Stimulated activated CD4-positive, alpha-beta T cell treated with anti-CD3 and anti-CD28 coated beads, Interleukin-1b, Interleukin-23, amount 100 ng/mL, for 48 hours (primary cell): ENCODE measurements at regions not wholly inside any gene's neighbourhood (a gene's known extent, or its start where the extent isn't known, plus 50 kb on each side); places are given as distances from the start of the nearest gene placed in this dataset.

Experiments used
- DNase-seq: peaks from one replicate; pipeline ENCODE4 v3.0.0-alpha.2; 2020

DNA sequence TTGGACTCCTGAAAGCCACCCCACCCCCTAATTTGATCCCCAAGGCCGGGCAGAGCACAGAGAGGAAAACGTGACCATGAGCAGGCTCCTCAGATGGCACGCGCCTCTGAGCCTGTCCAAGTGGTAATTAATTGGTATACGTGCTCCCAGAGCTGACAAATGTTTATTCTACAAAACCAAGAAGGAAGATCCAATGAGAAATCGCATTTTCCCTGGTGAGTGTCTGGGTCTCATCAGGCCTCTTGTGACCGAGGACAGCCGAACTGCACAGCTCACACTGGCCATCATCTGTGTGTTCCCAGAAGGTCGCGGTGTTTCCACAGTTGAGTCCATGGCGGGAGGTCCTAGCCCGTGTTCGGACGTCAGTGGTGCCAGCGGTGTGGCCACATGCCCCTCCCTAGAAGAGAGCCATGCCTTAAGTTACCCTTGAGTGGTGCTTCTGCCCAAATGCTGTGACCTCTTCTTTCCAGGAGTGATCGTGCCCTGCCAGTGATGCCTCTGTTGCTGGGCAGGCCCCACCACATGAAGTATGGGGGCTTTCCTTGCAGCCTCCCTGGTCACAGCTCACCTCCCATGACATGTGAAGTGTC lies 317.5 kb upstream of the RTL1 start:
- DNase-seq = no peak

DNA sequence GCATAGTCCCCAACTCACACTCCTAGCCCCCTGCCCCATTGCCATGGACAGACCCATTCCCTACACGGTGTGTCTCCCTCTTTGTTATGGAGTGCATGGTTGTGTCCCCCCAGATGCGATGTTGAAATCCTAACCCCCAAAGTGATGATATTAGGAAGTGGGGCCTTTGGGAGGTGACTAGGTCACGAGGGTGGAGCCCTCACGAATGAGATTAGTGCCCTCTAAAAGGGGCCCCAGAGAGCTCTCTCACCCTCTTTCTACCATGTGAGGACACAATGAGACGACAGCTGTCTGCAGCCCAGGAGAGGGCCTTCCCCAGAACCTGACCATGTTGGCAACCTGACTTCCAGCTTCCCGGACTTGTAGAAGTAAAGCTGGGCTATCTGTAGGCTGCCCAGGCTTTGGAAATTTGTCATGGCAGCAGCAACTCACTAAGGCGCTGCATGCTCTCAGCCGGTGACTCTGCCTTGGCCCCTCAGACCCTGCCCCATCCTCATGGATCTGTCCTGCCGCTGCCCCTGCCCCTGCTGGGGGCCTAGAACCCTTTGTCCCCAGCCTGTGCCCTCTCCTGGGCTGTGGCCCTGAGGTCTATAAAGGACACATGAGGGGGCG lies 318.1 kb upstream of the RTL1 start:
- DNase-seq = no peak

DNA sequence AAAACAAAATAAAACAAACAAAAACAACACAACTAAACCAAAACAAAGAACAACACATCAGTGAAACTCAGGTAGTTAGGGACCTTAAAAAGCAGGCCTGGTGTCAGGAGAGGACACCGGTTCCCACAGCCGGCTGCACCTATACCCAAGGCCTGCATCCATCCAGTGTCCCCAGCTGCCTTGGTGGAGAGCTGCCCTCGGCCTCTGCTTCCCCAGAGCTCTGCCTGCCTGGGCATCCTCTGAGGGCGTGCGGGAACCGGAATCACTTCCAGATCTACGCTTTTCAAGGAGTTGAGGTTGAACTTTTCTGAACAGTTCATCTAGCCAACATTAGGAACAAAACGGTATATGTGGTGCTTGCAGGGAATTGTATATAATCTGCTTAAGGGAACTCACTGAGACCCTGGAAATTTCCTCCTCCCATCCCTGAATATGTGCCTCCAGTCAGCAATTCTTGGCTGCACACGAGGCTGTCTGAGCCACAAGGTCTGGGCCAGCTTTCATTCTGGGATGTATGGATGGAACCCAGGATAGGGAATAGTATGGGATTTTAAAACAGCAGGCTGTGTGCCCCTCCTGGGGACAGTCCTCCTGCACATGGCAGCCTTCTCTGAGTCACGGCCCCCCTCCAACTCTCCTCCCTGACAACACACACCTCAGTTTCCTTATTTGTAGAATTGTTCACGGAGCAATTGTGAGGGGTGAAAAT lies 319.0 kb upstream of the RTL1 start:
- DNase-seq = no peak

DNA sequence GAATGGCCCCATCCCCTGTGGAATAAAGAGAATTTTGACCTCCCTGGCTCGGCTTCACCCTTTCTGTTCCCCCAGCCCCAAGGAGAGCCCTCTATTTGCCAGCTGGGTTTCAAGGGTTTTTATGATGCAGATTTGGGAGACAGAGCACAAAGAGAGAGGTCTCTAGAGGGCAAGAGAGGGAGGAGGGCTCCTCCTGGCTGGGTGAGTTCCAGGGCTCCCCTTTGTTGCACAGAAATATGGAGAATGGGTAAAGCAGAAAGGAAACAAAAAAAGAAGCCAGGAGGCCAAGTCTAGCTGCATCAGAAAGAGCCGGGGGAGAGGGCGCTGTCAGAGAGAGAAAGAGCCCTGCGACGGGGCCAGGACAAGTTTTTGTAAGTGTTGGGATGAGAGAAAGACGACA lies 319.6 kb upstream of the RTL1 start:
- no peak for DNase-seq

DNA sequence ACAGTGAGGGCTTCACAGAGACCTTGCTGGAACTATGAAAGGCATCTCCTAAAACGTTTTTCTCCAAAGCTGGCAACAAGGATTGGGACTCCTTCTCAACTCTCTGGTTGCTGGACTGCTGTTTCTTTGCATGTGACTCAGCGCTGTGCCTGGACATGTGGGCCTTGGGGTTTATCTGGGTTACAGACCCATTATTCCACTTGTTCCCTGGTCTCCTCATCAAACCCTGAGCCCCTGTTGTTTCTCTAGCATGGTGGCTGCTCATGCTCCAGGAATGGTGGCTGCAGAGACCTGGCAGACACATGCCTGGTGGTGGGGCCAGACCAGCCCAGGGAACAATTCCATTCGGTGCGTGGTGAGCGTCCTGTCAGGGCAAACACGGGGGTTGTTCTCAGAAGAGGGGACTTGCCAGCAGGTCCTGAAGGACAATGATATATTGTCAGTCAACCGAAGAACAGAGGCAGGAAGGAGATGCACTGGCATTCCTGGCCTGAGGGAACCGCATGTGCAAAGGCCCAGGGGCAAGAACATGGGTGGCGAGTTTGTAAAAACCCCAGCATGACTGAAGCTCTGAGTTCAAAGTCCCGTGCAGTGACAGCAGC lies 320.1 kb upstream of the RTL1 start:
- no peak for DNase-seq

DNA sequence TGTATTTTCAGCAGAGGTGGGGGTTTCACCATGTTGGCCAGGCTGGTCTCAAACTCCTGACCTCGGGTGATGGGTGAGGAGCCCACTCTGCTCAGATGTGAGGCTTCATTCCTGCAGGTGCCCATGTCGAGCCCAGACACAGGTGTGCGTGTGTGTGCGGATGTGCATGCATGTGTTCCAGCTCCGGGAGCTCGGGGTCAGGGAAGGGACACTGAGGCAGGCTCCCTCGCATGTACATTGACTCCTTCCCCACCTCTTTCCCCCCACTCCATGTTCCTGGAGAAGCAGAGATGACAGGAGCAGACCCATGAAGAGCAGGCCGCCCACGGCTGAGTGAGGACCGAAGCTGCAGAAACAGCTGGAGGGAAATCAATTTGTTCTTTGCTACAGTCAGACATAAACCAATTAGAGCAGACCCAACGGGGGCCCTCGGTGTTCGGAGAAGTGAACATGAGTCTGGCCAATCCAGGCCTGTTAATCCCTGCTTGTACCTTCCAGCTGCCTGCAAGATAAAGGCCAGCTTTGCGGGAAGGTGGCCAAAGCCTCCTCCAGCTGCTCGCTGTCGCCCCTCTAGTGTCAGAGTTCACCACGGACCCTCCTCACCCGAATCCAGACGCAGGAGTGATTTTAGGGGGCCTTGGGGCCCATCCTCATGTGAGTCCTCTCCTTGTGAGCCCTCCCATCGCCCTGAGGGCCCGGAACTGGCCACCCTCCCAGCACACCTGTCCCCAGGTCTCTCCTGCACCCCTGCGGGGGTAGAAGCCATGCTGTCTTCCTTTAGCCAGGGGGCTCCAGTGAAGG lies 321.0 kb upstream of the RTL1 start:
- no peak for DNase-seq

DNA sequence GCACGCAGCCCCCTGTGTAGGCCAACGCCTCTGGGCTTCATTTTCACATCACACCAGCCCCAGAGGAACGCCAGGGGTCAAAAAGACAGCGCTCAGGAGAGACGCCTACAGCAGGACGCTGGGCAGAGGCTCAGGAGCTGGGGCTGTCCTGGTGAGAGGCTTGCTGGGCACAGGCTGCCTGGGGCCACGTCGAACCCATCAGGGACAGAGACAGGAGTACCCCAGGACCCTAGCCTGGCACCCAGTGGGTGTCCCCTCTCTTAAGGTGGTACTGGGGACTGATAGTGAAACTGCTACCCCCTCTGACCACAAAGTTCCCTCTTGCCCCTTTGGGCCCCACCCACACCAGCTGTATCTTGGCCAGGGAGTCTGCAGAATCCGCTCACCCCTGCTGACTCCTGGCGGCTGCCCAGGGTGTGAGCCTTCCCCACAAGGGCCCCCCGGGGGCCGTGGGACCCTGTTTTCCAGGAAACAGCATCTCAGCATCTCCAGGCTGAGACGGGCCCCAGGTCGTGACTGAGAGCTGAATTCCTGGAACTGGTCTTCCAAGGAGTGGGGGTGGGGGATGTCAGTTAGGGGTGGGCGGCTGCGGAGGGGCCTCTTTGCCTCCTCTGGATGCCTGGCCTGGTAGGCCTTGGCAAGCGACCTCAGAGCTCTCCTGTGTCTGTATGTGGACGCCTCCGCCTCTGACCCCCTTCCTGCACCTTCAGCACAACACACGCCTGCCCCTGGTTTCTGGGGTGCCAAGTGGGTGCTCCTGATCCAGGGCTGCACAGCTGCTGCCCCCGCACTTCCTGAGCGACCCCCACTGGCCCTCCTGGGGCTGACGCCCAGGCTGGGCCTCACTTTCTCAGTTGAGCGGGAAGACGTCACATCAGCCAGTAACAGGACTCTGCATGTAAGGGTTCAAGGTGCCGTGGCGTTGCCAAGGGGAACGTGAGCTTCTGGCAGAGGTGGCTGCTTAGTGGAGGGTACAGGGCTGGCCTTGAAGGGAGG lies 321.9 kb upstream of the RTL1 start:
- DNase-seq = no peak

DNA sequence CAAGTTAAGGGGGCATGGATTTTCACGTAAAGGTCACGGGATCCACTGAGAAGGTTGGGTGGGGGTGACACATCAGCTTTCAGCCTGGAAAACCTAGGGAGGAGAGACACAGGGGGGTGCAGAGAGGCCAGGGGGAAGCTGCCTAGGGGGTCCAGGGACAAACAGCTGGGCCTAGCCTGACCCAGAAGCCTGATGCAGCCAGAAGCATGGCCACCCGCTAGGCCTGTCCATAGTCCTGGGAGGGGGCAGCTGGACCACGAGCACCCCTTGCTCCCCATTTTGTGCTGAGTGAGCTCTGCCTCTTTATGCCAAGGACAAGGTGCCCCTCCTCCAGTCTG lies 322.7 kb upstream of the RTL1 start:
- DNase-seq = no peak

GRCh38 chr14:101226603-101227425 lies 323.3 kb upstream of the RTL1 start:
- DNase-seq = no peak

GRCh38 chr14:101227611-101228594 lies 324.4 kb upstream of the RTL1 start:
- no peak for DNase-seq

GRCh38 chr14:101228949-101229541 lies 325.5 kb upstream of the RTL1 start:
- DNase-seq = no peak

- DNase-seq = no peak
Measured at GRCh38 chr14:101229666-101230065, 326.1 kb upstream of the RTL1 start.

- DNase-seq = no peak
Measured at GRCh38 chr14:101230161-101230850, 326.8 kb upstream of the RTL1 start.

DNA sequence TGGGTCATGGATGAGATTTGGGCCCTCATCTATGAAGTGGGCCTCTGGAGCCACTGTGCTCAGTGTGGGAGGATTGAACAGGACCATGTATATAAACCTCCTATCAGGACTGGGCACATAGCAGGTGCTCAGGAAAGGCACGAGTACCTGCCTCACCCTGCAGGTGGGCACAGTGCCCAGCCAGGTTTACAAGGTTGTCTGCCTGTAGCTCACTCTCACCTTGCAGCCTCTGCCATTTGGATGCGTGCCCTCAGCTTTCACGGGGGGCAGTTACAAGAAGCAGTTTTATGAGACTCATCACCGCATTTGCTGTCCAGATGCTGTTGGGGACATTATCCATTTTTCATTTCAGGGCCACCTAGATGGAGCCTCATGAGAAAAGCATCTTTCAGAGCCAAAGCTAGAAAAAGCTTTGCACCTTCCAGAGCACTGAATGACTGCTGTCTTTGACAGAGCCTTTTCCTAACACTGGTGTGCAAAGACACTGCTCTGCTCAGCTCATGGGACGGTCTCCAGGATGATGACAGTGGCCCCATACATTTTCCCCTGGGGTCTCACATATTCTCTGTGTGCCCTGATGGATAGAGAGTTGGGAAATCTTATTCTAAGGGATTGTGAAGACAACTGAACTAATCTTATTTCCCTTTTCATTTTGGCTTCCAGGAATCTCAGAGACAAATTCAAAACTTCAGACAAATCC lies 327.5 kb upstream of the RTL1 start:
- no peak for DNase-seq

- DNase-seq = no peak
Measured at GRCh38 chr14:101231828-101232227, 328.3 kb upstream of the RTL1 start.

GRCh38 chr14:101232340-101233020 lies 328.8 kb upstream of the DIO3 start:
- DNase-seq = no peak

DNA sequence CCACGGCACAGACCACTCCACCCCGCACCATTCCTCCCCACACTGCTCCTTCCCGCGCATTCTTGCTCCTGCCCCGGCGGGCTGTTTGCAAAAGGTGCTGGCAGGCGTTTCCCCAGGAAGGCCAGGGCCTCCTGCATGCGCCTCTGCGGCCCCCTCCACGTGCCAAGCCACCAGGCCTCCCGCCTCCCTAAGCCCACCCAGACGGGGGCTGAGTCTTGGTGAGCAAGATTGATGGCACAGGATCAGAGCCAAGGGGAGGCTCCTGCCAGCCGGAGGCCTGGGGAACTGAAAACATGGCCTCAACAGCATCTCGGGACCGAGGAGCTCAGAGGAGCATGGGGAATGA lies 328.3 kb upstream of the DIO3 start:
- DNase-seq = no peak

GRCh38 chr14:101233391-101233790 lies 327.9 kb upstream of the DIO3 start:
- no peak for DNase-seq
